Psoas muscle (tissue), 7 donors: ENCODE measurements at regions not wholly inside any gene's neighbourhood (a gene's known extent, or its start where the extent isn't known, plus 50 kb on each side); places are given as distances from the start of the nearest gene placed in this dataset.
A peak's percentile ranks its signal among the peaks of the same experiment; 100 is the strongest.
"Not testable (repeated sequence)": the region's sequence is repeated elsewhere in the genome, so short reads cannot be mapped to it uniquely, and the experiment has no call there.

Experiments
- ATAC-seq, 4 donors: fragments of 200-7000 bp; cut with Tn5 transposase; one replicate each; pipeline ENCODE4 v1.9.1; 2020; ENCODE audit warnings: moderate library complexity in 3 of 4, mild to moderate bottlenecking in 2 of 4
- DNase-seq, 2 donors: peaks; one replicate each; pipeline ENCODE4 v3.0.0-alpha.2; 2020
- H3K27ac ChIP-seq: fragments of 200-600 bp; one replicate; pipeline ENCODE4 v1.8.0; 2022
- H3K27me3 ChIP-seq, 3 donors: fragments of 200-600 bp in 1 of 3; one replicate each; pipeline versions ENCODE4 v1.6.1 to v1.8.0; 2013 to 2022; ENCODE audit warnings: low read length in 2 of 3, mild to moderate bottlenecking in 2 of 3, moderate library complexity in 1 of 3; ENCODE audit not compliant: insufficient read depth in 3 of 3
- H3K36me3 ChIP-seq, 2 donors: fragments of 200-600 bp in 1 of 2; one replicate each; pipeline versions ENCODE4 v1.6.1 to v1.8.0; 2013 to 2022; ENCODE audit warnings: low read depth in 1 of 2, mild to moderate bottlenecking in 1 of 2, moderate library complexity in 1 of 2; ENCODE audit not compliant: insufficient read depth in 1 of 2
- H3K4me1 ChIP-seq: fragments of 200-600 bp; one replicate; pipeline ENCODE4 v1.8.0; 2022
- H3K4me3 ChIP-seq: fragments of 200-600 bp; one replicate; pipeline ENCODE4 v1.8.0; 2022; ENCODE audit warnings: mild to moderate bottlenecking
- H3K9me3 ChIP-seq: fragments of 200-600 bp; one replicate; pipeline ENCODE4 v1.8.0; 2022
- WGBS, 3 donors: extraction: QIAGEN DNeasy Blood & Tissue Kit; methylation state at CpG; one replicate each; pipeline versions ENCODE4 v1.1.6 to v1.1.7; 2013; 5-methylcytosine and 5-hydroxymethylcytosine counted together
- intact Hi-C, 2 donors: fragments of 100-400 bp; cut with DNase I; formaldehyde crosslinking; loops; one replicate each; pipeline versions ENCODE4 v1.11.0 to v1.14.2; 2022
- TF ChIP-seq, protein P1 (sequence below): fragments of 200-600 bp; IDR thresholded peaks from one replicate; pipeline ENCODE4 v1.8.0; 2022; ENCODE audit warnings: antibody characterized with exemption
- donor health status: healthy with polysubstance abuse.
- donor health status: DM: no; HTN: no; CAD: no; lungs with moderate emphysema.
- donor health status: Bipolar disorder and iron deficiency.
- donor health status: healthy.
- donor health status: DM: yes; HTN: yes; CAD: no.
- donor health status: DM: no; HTN: no; CAD: no.
- donor health status: DM: yes; HTN: yes; CAD: no.

DNA sequence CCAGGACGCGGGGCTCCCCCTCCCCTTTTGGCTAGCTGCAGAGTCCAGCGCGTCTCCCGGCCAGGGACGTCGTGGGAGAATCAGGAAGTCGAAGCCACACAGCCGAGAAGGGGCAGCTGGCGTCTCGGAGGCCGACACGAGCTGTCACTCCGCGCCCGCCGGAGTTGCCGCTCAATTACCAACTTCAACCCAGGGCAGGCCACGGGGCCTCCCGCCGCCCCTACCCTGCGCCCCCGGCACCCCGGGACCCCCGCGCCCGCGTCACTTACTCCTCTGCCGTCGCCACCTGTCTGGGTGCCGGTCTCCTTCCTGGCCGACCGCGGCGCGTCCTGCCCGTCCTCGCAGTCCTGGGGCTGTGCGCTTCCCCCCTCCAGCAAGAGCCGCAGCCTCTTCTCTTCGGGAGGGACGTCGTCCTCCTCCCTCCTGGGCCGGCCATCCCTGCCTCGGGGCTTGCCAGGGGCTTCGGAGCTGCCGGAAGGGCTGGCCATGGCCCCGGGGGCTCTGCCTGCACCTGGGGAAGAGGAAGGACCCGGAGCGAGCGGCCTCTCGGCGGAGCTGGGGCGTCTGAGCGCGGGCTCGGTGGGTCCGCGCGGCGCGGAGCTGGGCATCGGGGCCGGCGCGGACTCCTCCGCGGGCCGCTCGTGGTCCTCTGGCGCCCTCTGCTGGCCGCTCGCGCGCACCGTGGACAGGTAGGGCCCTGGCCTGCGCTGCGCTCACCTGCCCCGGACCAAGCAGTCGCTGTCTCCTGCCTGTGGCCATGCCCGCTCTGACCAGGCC lies 65.6 kb upstream of the CLEC6A start:
- ATAC-seq, H3K9me3 ChIP-seq, H3K4me1 ChIP-seq, H3K27ac ChIP-seq, H3K36me3 ChIP-seq, H3K27me3 ChIP-seq, intact Hi-C loops: not testable (repeated sequence)
- TF ChIP-seq, protein P1, sequence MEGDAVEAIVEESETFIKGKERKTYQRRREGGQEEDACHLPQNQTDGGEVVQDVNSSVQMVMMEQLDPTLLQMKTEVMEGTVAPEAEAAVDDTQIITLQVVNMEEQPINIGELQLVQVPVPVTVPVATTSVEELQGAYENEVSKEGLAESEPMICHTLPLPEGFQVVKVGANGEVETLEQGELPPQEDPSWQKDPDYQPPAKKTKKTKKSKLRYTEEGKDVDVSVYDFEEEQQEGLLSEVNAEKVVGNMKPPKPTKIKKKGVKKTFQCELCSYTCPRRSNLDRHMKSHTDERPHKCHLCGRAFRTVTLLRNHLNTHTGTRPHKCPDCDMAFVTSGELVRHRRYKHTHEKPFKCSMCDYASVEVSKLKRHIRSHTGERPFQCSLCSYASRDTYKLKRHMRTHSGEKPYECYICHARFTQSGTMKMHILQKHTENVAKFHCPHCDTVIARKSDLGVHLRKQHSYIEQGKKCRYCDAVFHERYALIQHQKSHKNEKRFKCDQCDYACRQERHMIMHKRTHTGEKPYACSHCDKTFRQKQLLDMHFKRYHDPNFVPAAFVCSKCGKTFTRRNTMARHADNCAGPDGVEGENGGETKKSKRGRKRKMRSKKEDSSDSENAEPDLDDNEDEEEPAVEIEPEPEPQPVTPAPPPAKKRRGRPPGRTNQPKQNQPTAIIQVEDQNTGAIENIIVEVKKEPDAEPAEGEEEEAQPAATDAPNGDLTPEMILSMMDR, result peak; percentile 56
- DNase-seq, result peak in 1 of 2 donors; percentile 55
- WGBS, 3 donors, result 1 to 2% (median 1%) methylated on average over 34 to 81 of the region's 81 CpGs
- peak overlapping the region; percentile 49 for H3K4me3 ChIP-seq

DNA sequence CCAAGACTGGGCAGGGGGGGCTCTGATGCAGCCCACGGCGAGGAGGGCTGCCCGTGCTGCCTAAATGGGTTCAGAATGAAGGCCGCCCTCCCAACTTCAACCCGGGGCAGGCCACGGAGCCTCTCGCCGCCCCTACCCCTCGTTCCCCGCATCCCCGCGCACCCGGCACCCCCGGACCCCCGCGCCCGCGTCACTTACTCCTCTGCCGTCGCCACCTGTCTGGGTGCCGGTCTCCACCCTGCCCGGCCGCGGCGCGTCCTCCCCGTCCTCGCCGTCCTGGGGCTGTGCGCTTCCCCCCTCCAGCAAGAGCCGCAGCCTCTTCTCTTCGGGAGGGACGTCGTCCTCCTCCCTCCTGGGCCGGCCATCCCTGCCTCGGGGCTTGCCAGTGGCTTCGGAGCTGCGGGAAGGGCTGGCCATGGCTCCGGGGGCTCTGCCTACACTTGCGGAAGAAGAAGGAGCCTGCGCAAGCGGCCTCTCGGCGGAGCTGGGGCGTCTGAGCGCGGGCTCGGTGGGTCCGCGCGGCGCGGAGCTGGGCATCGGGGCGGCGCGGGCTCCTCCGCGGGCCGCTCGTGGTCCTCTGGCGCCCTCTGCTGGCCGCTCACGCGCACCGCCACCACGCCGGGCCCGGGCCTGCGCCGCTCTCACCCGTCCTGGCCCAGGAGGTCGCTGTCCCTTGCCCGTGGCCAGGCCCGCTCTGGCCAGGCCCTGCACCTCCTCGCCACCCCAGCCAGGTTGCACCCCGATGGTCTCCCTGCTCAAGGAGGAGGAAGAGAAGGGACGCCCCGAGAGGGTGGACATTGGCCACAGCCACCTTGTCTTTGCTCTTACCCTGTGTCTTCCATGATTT lies 59.3 kb upstream of the CLEC6A start:
- H3K4me1 ChIP-seq, H3K27ac ChIP-seq, H3K36me3 ChIP-seq, intact Hi-C loops, H3K27me3 ChIP-seq, H3K9me3 ChIP-seq: not testable (repeated sequence)
- DNase-seq, result peak; percentile 65 to 76
- H3K4me3 ChIP-seq, result peak overlapping the region; percentile 54
- TF ChIP-seq, protein P1, result peak; percentile 58
- WGBS, 3 donors, result 2 to 4% (median 3%) methylated on average over 39 to 73 of the region's 79 CpGs
- ATAC-seq, result peak; percentile 46 to 75 (median 60)

DNA sequence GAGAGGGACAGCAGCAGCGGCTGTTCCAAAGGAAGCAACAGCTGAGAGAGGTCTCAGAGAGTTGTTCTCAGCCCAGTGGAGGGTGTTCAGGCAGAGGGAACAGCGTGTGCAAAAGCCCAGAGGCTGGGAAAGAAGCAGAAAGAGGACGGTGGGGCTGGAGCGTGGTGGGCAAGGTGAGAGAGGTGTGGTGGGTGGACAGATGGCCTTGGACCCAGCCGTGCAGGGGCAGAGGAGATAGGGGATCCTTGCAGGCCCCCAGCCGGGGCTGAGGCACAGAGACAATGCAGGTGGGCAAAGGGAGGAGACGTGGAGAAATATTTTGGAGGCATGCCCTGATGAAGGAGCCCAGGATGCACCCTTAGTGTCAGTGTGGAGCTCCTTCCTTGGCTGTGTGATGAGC lies 58.4 kb upstream of the CLEC6A start:
- ATAC-seq, H3K4me1 ChIP-seq, H3K27me3 ChIP-seq, DNase-seq, H3K27ac ChIP-seq, H3K36me3 ChIP-seq, H3K4me3 ChIP-seq, intact Hi-C loops, H3K9me3 ChIP-seq: not testable (repeated sequence)
- 57 to 62% (median 57%) methylated on average over 6 to 7 of the region's 7 CpGs for WGBS, 3 donors

DNA sequence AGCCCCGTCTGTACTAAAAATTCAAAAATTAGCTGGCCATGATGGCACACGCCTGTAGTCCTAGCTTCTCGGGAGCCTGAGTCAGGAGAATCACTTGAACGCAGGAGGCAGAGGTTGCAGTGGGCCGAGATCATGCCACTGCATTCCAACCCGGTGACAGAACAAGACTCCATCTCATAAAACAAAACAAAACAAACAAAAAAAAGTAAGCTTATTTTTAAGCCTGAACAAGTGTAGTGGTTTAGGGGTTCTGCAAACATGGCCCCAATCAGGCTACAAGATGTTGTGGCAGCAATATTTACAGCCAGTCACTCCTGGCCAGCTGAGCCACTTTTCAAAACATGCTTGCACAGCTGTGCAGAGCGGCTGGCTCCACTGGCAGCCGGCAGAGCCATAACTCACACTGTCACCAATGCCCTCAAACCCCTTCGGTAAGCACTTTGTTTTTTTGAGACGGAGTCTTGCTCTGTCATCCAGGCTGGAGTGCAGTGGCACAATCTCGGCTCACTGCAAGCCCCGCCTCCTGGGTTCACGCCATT lies 56.2 kb upstream of the CLEC6A start:
- ATAC-seq, H3K9me3 ChIP-seq, H3K27me3 ChIP-seq, DNase-seq, H3K4me1 ChIP-seq, H3K27ac ChIP-seq, H3K4me3 ChIP-seq, intact Hi-C loops, H3K36me3 ChIP-seq: not testable (repeated sequence)
- 29 to 44% (median 30%) methylated on average over 11 to 13 of the region's 13 CpGs for WGBS, 3 donors

DNA sequence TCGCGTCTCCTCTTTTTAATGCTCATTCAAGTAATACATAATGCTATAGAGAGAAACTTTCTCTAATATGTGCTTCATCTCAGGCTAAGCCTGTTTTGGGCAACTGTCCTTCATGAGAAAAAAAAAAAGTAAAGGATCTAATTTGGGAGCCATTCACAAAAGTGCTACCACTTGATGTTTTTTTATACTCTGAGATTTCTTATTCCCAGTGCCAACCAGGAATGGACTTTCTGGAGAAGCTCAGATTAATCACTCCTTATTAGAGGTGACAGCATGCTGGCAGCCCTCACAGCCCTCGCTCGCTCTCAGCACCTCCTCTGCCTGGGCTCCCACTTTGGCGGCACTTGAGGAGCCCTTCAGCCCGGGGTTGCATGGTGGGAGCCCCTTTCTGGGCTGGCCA lies 51.9 kb upstream of the CLEC6A start:
- H3K9me3 ChIP-seq, H3K27ac ChIP-seq, H3K27me3 ChIP-seq, intact Hi-C loops, H3K4me3 ChIP-seq, DNase-seq, H3K4me1 ChIP-seq, ATAC-seq, H3K36me3 ChIP-seq: not testable (repeated sequence)
- WGBS, 3 donors, result 92 to 93% (median 92%) methylated on average over 6 of the region's 6 CpGs

DNA sequence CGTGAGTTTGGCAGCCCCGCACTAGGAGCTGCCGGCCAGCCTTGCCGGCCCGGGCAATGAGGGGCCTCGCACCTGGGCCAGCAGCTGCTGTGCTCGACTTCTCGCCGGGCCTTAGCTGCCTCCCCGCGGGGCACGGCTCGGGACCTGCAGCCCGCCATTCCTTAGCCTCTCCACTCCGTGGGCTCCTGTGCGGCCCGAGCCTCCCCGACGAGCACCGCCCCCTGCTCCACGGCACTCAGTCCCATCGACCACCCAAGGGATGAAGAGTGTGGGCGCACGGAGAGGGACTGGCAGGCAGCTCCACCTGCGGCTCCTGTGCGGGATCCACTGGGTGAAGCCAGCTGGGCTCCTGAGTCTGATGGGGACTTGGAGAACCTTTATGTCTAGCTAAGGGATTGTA lies 51.4 kb upstream of the CLEC6A start:
- H3K27me3 ChIP-seq, H3K4me1 ChIP-seq, DNase-seq, intact Hi-C loops, H3K36me3 ChIP-seq, H3K27ac ChIP-seq, H3K4me3 ChIP-seq, ATAC-seq, H3K9me3 ChIP-seq: not testable (repeated sequence)
- WGBS, 3 donors, result 82 to 90% (median 87%) methylated on average over 25 to 26 of the region's 26 CpGs
